Ishikawa (cell line): ENCODE measurements at regions not wholly inside any gene's neighbourhood (a gene's known extent, or its start where the extent isn't known, plus 50 kb on each side); places are given as distances from the start of the nearest gene placed in this dataset.

Experiments
- CEBPB ChIP-seq: IDR thresholded peaks from 2 replicates; pipeline ENCODE4 v1.6.1; 2012
- CREB1 ChIP-seq: IDR thresholded peaks from 2 replicates; pipeline ENCODE4 v1.6.1; 2012; ENCODE audit warnings: low read depth
- EGR1 ChIP-seq: IDR thresholded peaks from 2 replicates; pipeline ENCODE4 v1.6.1; 2012
- EP300 ChIP-seq: IDR thresholded peaks from 2 replicates; pipeline ENCODE4 v1.6.1; 2012; ENCODE audit warnings: borderline replicate concordance
- FOXM1 ChIP-seq: IDR thresholded peaks from 2 replicates; pipeline ENCODE4 v1.6.1; 2012; ENCODE audit warnings: low read depth, borderline replicate concordance
- MAX ChIP-seq: IDR thresholded peaks from 2 replicates; pipeline ENCODE4 v1.6.1; 2012
- NFIC ChIP-seq: IDR thresholded peaks from 2 replicates; pipeline ENCODE4 v1.6.1; 2012
- RAD21 ChIP-seq: IDR thresholded peaks from 2 replicates; pipeline ENCODE4 v1.6.1; 2012; ENCODE audit warnings: low read depth
- REST ChIP-seq: IDR thresholded peaks from 2 replicates; pipeline ENCODE4 v1.6.1; 2012; ENCODE audit warnings: low read depth, mild to moderate bottlenecking
- TAF1 ChIP-seq: IDR thresholded peaks from 2 replicates; pipeline ENCODE4 v1.6.1; 2012; ENCODE audit warnings: low read depth, mild to moderate bottlenecking
- TCF12 ChIP-seq: IDR thresholded peaks from 2 replicates; pipeline ENCODE4 v1.6.1; 2012; ENCODE audit warnings: low read depth
- TEAD4 ChIP-seq: IDR thresholded peaks from 2 replicates; pipeline ENCODE4 v1.6.1; 2012
- USF1 ChIP-seq: IDR thresholded peaks from 2 replicates; pipeline ENCODE4 v1.6.1; 2012
- YY1 ChIP-seq: IDR thresholded peaks from 2 replicates; pipeline ENCODE4 v1.6.1; 2012; ENCODE audit warnings: low read depth
- ZBTB7A ChIP-seq: IDR thresholded peaks from 2 replicates; pipeline ENCODE4 v1.6.1; 2012; ENCODE audit warnings: low read depth

GRCh38 chr12:83462419-83462818 is 775.7 kb downstream of the TMTC2 start:
- TF ChIP-seq EP300 (no peak), CREB1 (no peak), MAX (no peak), RAD21 (no peak), FOXM1 (no peak), NFIC (no peak), YY1 (no peak), CEBPB (no peak), ZBTB7A (no peak), EGR1 (no peak), TEAD4 (no peak), USF1 (no peak), TAF1 (no peak), TCF12 (no peak), REST (no peak)

- TF ChIP-seq TCF12 (no peak), FOXM1 (no peak), CREB1 (no peak), CEBPB (no peak), NFIC (no peak), TEAD4 (no peak), REST (no peak), ZBTB7A (no peak), EGR1 (no peak), RAD21 (no peak), TAF1 (no peak)
Measured at GRCh38 chr12:83461336-83461935, 774.7 kb downstream of the TMTC2 start.

- TF ChIP-seq ZBTB7A: no peak
- no peak for TF ChIP-seq FOXM1
- no peak for TF ChIP-seq MAX
- TF ChIP-seq CREB1: no peak
- no peak for TF ChIP-seq CEBPB
- TF ChIP-seq EP300: no peak
- TF ChIP-seq TEAD4: no peak
- no peak for TF ChIP-seq REST
- no peak for TF ChIP-seq EGR1
- no peak for TF ChIP-seq TCF12
- no peak for TF ChIP-seq RAD21
- TF ChIP-seq NFIC: no peak
- no peak for TF ChIP-seq TAF1
- TF ChIP-seq YY1: no peak
- no peak for TF ChIP-seq USF1
Measured at GRCh38 chr12:83451189-83451588, 764.5 kb downstream of the TMTC2 start.

GRCh38 chr12:83434600-83434999 is 747.9 kb downstream of the TMTC2 start:
- TF ChIP-seq ZBTB7A: no peak
- no peak for TF ChIP-seq FOXM1
- no peak for TF ChIP-seq REST
- no peak for TF ChIP-seq TCF12
